ENCODE measurements at regions not wholly inside any gene's neighbourhood (a gene's known extent, or its start where the extent isn't known, plus 50 kb on each side); places are given as distances from the start of the nearest gene placed in this dataset.

DNA sequence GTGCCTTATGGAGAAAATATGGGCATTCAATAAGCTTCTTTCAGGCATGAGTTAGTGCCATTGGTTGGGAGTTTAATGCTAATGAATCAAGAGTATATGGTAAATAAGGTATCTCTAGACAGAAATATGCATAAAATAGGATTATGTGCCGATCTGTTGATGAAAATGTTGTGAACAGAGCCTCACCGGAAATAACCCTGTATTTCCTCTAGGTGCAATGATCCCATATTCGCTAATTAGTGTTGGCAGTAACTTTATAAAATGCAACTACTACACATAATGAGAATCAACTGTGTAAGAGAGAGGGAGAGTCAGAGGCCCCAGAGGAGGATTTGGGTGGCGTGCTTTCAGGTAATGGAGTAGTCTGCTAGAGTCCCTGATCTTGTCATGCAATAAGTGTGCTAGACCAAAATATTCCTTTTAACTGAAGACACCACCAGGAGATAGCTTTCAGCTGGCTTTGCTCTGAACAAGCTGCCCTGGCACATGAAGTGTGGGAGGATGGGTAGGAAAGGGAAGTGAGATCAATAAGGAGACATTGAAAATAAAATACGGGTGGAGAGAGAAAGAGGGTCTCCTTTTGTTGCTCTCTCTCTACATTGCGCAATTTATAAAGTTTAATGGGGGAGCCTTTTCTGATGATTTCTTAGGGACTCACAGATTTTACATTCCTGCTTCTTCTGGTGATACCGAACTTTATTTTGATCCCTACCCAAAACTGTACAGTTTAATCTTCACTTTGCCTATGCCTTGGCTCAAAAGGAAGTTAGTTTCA is 68.6 kb upstream of the PLXNC1 start:
- H3K9me3 ChIP-seq (ENCODE audit: control insufficient read depth, insufficient read depth, low read depth, low read length): no peaks in the 10 kb centered on the region
- H3K27ac ChIP-seq (ENCODE audit: low read depth, low read length): no peak overlapping the region
- H3K4me3 ChIP-seq (ENCODE audit: low read depth, low read length): no peak overlapping the region
- no peak overlapping the region for H3K9ac ChIP-seq (ENCODE audit: low read length)
- H3K36me3 ChIP-seq (ENCODE audit: control insufficient read depth, insufficient read depth, low read length): no peaks in the 10 kb centered on the region
- no peaks in the 10 kb centered on the region for H3K27me3 ChIP-seq (ENCODE audit: control insufficient read depth, insufficient read depth, low read length)
- peaks cover 11% of the 10 kb centered on the region; the same call in 1 of the 2 replicates for H3K4me1 ChIP-seq (ENCODE audit: control insufficient read depth, insufficient read depth, low read length)

DNA sequence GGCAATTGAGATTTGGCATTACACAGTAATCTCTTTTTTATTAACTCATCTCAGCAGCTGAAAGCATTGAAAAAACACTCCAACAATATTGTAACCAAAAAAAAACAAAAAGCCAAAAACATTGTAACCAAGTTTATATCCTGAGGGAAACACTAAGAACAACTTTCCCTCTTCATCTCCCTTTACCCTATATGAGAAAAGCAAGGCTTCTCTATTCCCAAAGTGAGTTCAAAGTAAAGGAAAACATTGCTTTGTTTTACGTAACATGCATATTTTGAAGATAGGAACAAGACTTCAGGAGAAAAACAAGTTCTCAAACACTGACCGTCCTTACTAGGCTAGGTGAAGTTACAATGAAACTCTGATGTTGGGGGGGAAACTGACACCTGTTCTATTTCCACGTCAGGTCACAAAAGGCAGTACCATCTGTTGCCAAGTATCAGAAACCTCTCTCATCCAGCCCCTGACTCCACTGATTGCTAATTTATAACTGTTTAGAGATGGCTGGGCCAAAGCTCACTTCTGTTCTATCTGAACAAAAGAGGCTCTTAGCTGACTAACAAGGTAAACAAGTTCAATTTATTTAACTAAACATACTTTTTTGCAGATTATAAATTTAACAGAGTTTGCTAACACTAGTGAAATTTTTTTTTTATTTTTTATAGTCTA is 67.9 kb upstream of the PLXNC1 start:
- no peak overlapping the region for H3K27ac ChIP-seq (ENCODE audit: low read depth, low read length)
- H3K4me3 ChIP-seq (ENCODE audit: low read depth, low read length): no peak overlapping the region
- H3K27me3 ChIP-seq (ENCODE audit: control insufficient read depth, insufficient read depth, low read length): no peaks in the 10 kb centered on the region
- H3K9me3 ChIP-seq (ENCODE audit: control insufficient read depth, insufficient read depth, low read depth, low read length): no peaks in the 10 kb centered on the region
- H3K9ac ChIP-seq (ENCODE audit: low read length): no peak overlapping the region
- peaks cover 7% of the 10 kb centered on the region; the same call in 1 of the 2 replicates for H3K4me1 ChIP-seq (ENCODE audit: control insufficient read depth, insufficient read depth, low read length)
- H3K36me3 ChIP-seq (ENCODE audit: control insufficient read depth, insufficient read depth, low read length): no peaks in the 10 kb centered on the region

DNA sequence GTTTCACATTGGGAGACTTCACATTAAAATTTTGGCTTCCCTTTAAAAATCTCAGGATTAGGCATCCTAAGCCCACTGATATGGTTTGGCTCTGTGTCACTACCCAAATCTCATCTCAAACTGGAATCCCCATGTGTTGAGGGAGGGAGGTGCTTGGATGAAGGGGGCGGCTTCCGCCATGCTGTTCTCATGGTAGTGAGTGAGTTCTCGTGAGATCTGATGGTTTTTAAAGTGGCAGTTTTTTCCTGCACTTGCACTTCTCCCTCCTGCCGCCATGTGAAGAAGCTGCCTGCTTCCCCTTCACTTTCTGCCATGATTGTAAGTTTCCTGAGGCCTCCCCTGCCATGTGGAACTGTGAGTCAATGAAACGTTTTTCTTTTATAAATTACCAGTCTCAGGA is 65.7 kb upstream of the PLXNC1 start:
- Histone ChIP-seq H3K36me3 (ENCODE audit: control insufficient read depth, insufficient read depth, low read length) (no peaks in the 10 kb centered on the region), H3K9me3 (ENCODE audit: control insufficient read depth, insufficient read depth, low read depth, low read length) (no peaks in the 10 kb centered on the region), H3K27ac (ENCODE audit: low read depth, low read length) (no peak overlapping the region), H3K27me3 (ENCODE audit: control insufficient read depth, insufficient read depth, low read length) (no peaks in the 10 kb centered on the region), H3K9ac (ENCODE audit: low read length) (no peak overlapping the region), H3K4me3 (ENCODE audit: low read depth, low read length) (no peak overlapping the region), H3K4me1 (ENCODE audit: control insufficient read depth, insufficient read depth, low read length) (peaks cover 7% of the 10 kb centered on the region; the same call in 1 of the 2 replicates)

DNA sequence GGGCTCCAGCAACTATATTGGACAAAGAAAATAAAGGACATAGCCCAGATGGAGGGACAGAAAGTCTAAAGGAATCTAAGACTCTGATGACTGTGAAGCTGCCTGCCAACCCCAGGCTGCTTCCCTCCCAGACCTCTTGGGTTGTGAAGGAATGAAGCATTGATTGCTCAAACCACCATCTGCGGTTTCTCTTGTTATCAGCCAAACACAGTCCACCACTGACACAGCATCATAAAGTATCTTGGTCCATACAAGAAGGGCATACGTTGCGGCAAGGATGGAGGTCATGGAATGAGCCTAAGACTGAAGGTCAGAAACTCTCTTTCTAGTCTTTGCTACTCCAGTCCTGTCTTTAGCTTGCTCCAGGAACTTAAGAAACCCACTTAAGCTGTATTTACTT is 58.5 kb upstream of the PLXNC1 start:
- no peak overlapping the region for H3K4me3 ChIP-seq (ENCODE audit: low read depth, low read length)
- no peaks in the 10 kb centered on the region for H3K27me3 ChIP-seq (ENCODE audit: control insufficient read depth, insufficient read depth, low read length)
- H3K4me1 ChIP-seq (ENCODE audit: control insufficient read depth, insufficient read depth, low read length): no peaks in the 10 kb centered on the region
- H3K9ac ChIP-seq (ENCODE audit: low read length): no peak overlapping the region
- H3K27ac ChIP-seq (ENCODE audit: low read depth, low read length): no peak overlapping the region
- no peaks in the 10 kb centered on the region for H3K36me3 ChIP-seq (ENCODE audit: control insufficient read depth, insufficient read depth, low read length)
- no peaks in the 10 kb centered on the region for H3K9me3 ChIP-seq (ENCODE audit: control insufficient read depth, insufficient read depth, low read depth, low read length)

DNA sequence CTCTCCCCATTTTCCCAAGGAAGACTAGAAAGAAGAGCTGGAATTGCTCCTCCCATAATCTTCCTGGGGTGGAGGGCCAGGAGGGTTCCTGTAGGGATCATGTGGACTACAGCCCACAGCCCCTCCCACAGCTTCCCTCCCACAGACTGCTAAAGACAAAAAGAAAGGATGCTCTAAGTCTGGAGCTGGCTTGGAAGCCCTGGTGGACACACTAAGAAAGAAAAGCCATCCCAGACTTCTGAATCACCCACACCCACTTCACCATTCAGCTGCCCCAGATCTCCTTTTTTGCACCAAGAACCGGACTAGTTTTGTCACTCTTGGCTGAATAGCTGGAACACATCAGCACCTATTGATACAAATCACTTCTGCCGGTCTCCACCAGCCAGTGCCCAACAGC is 56.8 kb upstream of the PLXNC1 start:
- Histone ChIP-seq H3K27me3 (ENCODE audit: control insufficient read depth, insufficient read depth, low read length) (no peaks in the 10 kb centered on the region), H3K27ac (ENCODE audit: low read depth, low read length) (no peak overlapping the region), H3K4me1 (ENCODE audit: control insufficient read depth, insufficient read depth, low read length) (no peaks in the 10 kb centered on the region), H3K36me3 (ENCODE audit: control insufficient read depth, insufficient read depth, low read length) (no peaks in the 10 kb centered on the region), H3K9ac (ENCODE audit: low read length) (no peak overlapping the region), H3K9me3 (ENCODE audit: control insufficient read depth, insufficient read depth, low read depth, low read length) (no peaks in the 10 kb centered on the region), H3K4me3 (ENCODE audit: low read depth, low read length) (no peak overlapping the region)

DNA sequence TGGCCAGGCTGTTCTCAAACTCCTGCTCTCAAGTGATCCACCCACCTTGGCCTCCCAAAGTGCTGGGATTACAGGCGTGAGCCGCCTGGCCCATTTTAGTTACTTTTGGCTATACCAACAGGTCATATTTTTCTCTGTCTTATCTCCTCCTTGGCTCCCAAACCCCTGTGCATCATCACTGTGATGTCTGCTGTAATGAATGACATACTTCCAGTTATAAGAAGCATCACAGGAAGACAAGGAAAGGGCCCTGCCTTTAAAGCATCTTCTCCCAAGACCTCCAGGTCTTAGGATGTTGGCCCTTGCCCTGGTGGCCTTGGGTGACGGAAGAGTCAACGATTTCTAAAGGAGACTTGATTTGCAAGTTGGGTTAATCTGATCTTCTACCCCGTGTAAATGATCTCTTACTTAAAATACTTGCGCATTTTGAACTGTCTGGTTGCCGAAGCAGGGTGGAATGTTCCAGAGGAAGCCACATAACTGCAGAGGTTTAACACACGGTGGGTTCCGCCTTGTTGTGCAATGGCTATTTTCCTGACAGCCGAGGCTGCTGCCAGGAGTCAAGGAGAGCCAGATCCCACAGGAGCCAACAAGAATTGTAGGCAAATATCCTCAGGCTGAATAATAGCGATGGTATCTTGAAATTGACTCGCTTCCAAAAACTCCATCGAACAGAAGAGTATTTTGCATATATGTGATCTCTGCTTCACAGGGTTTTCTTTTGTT is 55.7 kb upstream of the PLXNC1 start:
- no peak overlapping the region for H3K9ac ChIP-seq (ENCODE audit: low read length)
- no peaks in the 10 kb centered on the region for H3K4me1 ChIP-seq (ENCODE audit: control insufficient read depth, insufficient read depth, low read length)
- no peaks in the 10 kb centered on the region for H3K27me3 ChIP-seq (ENCODE audit: control insufficient read depth, insufficient read depth, low read length)
- H3K4me3 ChIP-seq (ENCODE audit: low read depth, low read length): no peak overlapping the region
- H3K9me3 ChIP-seq (ENCODE audit: control insufficient read depth, insufficient read depth, low read depth, low read length): no peaks in the 10 kb centered on the region
- H3K27ac ChIP-seq (ENCODE audit: low read depth, low read length): no peak overlapping the region
- H3K36me3 ChIP-seq (ENCODE audit: control insufficient read depth, insufficient read depth, low read length): no peaks in the 10 kb centered on the region

DNA sequence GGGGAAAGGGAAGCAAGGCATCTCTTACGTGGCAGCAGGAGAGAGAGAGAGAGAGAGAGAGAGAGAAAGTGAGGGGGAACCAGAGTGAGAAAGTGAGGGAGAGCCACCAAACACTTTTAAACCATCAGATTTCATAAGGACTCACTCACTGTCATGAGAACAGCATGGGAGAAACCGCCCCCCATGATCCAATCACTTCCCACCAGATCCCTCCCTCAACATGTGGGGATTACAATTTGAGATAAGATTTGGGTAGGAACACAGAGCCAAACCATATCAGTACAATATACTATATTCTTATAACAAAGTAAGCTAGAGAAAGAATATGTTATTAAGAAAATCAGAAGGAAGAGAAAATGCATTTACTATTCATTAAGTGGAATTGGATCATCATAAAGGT is 53.7 kb upstream of the PLXNC1 start:
- no peak overlapping the region for H3K4me3 ChIP-seq (ENCODE audit: low read depth, low read length)
- peaks cover 7% of the 10 kb centered on the region; the same call in 1 of the 2 replicates for H3K4me1 ChIP-seq (ENCODE audit: control insufficient read depth, insufficient read depth, low read length)
- H3K9me3 ChIP-seq (ENCODE audit: control insufficient read depth, insufficient read depth, low read depth, low read length): no peaks in the 10 kb centered on the region
- no peaks in the 10 kb centered on the region for H3K27me3 ChIP-seq (ENCODE audit: control insufficient read depth, insufficient read depth, low read length)
- H3K27ac ChIP-seq (ENCODE audit: low read depth, low read length): no peak overlapping the region
- no peaks in the 10 kb centered on the region for H3K36me3 ChIP-seq (ENCODE audit: control insufficient read depth, insufficient read depth, low read length)
- H3K9ac ChIP-seq (ENCODE audit: low read length): no peak overlapping the region

DNA sequence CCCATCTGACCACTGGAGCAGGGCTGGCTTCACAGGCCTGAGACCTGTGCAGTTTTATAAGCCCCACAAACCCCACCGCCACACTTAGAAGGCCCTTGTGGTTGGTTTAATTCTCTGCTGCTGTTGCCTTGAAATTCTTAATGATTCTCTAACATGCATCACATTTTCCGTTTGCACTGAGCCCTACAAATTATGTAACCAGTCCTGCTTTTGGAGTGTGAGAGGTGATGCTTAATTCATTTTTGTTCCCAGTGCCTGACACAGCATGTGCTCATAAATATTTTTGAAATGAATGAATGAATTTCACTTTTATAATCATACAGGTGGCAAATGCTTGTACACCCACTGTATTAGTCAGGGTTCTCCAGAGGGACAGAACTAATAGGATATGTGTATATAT is 52.8 kb upstream of the PLXNC1 start:
- no peaks in the 10 kb centered on the region for H3K9me3 ChIP-seq (ENCODE audit: control insufficient read depth, insufficient read depth, low read depth, low read length)
- no peaks in the 10 kb centered on the region for H3K27me3 ChIP-seq (ENCODE audit: control insufficient read depth, insufficient read depth, low read length)

DNA sequence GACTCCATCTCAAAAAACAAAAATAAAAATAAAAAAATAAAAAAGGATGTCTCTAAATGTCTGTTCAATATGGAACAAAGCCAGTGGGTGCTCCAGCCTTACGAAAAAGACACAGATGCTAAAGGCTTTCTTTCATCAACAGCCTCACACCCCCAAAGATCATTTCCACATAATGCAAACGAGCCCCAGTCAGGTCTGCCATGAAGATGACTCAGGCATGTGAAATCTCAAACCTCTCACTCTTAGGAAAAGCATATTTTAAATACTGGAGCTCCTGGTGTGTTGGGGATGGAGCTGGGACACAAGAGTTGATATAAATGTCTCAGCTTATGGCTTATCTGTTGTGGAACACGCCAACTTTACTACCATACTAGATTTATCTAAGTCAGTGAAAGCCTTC is 49.9 kb upstream of the PLXNC1 start:
- peaks cover 21% of the 10 kb centered on the region; the same call in 1 of the 2 replicates for H3K4me1 ChIP-seq (ENCODE audit: control insufficient read depth, insufficient read depth, low read length)
- H3K27ac ChIP-seq (ENCODE audit: low read depth, low read length): no peak overlapping the region

More for the DNA sequence above, 52.8 kb upstream of the PLXNC1 start:
- no peaks in the 10 kb centered on the region for H3K36me3 ChIP-seq (ENCODE audit: control insufficient read depth, insufficient read depth, low read length)
- peaks cover 16% of the 10 kb centered on the region; the same call in 1 of the 2 replicates for H3K4me1 ChIP-seq (ENCODE audit: control insufficient read depth, insufficient read depth, low read length)
- H3K4me3 ChIP-seq (ENCODE audit: low read depth, low read length): no peak overlapping the region
- H3K9ac ChIP-seq (ENCODE audit: low read length): no peak overlapping the region
- no peak overlapping the region for H3K27ac ChIP-seq (ENCODE audit: low read depth, low read length)

More for the DNA sequence above, 49.9 kb upstream of the PLXNC1 start:
- no peak overlapping the region for H3K4me3 ChIP-seq (ENCODE audit: low read depth, low read length)
- peaks cover 7% of the 10 kb centered on the region for H3K27me3 ChIP-seq (ENCODE audit: control insufficient read depth, insufficient read depth, low read length)
- no peak overlapping the region for H3K9ac ChIP-seq (ENCODE audit: low read length)
- H3K36me3 ChIP-seq (ENCODE audit: control insufficient read depth, insufficient read depth, low read length): no peaks in the 10 kb centered on the region
- H3K9me3 ChIP-seq (ENCODE audit: control insufficient read depth, insufficient read depth, low read depth, low read length): no peaks in the 10 kb centered on the region
